SK-N-SH (cell line): ENCODE measurements at regions not wholly inside any gene's neighbourhood (a gene's known extent, or its start where the extent isn't known, plus 50 kb on each side); places are given as distances from the start of the nearest gene placed in this dataset.

ENCODE experiments used
- CHD2 ChIP-seq: fragments of 150-350 bp; IDR thresholded peaks from 2 replicates; pipeline ENCODE4 v1.6.1; 2018; ENCODE audit warnings: low read length; ENCODE audit not compliant: partially characterized antibody
- CTCF ChIP-seq: fragments of 200-600 bp; sonication (generic); IDR thresholded peaks from 2 replicates; pipeline ENCODE4 v1.6.1; 2017; ENCODE audit warnings: antibody characterized with exemption, mild to moderate bottlenecking, moderate library complexity
- RAD21 ChIP-seq: IDR thresholded peaks from 2 replicates; pipeline ENCODE4 v1.6.1; 2012; ENCODE audit warnings: mild to moderate bottlenecking, low read length
- SMC3 ChIP-seq: IDR thresholded peaks from 2 replicates; pipeline ENCODE4 v1.6.1; 2012; ENCODE audit warnings: low read depth, low read length, improper control_type of control experiment

- TF ChIP-seq SMC3, result no peak
- no peak for TF ChIP-seq CHD2
- no peak for TF ChIP-seq CTCF
- TF ChIP-seq RAD21, result no peak
Observed at GRCh38 chr2:144982481-144982880, 462.6 kb upstream of the ZEB2 start.
